ENCODE measurements at regions not wholly inside any gene's neighbourhood (a gene's known extent, or its start where the extent isn't known, plus 50 kb on each side); places are given as distances from the start of the nearest gene placed in this dataset.
A peak's percentile ranks its signal among the peaks of the same experiment; 100 is the strongest.

DNA sequence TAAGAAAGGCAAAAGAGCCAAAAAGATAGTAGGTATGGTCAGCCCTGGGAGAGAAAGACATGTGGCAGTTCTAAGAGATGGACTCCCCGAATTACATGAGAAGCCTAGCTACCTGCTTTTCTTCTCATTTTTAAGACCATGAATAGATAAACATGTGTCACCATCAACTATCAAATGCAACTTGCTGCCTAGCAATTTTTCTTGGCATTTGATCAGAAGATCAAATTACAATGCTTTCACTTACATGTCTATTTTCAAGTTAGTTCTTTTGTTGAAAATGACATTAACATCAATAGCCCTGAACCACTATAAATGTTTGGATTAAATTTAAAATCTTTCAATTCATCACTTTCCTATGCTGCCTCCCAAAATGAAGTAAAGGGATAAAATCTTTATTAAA lies 212.3 kb downstream of the HHIPL2 start:
- no peak for DNase-seq
- H3K4me3 ChIP-seq: no peak overlapping the region
- no peaks in the 10 kb centered on the region for H3K9me3 ChIP-seq
- H3K36me3 ChIP-seq: no peaks in the 10 kb centered on the region
- H3K27me3 ChIP-seq: peaks cover 3% of the 10 kb centered on the region

GRCh38 chr1:222334026-222334680 lies 213.8 kb downstream of the HHIPL2 start:
- Histone ChIP-seq H3K4me3 (no peak overlapping the region), H3K36me3 (no peaks in the 10 kb centered on the region), H3K9me3 (no peaks in the 10 kb centered on the region), H3K27me3 (peaks cover 5% of the 10 kb centered on the region)
- no peak for DNase-seq

DNA sequence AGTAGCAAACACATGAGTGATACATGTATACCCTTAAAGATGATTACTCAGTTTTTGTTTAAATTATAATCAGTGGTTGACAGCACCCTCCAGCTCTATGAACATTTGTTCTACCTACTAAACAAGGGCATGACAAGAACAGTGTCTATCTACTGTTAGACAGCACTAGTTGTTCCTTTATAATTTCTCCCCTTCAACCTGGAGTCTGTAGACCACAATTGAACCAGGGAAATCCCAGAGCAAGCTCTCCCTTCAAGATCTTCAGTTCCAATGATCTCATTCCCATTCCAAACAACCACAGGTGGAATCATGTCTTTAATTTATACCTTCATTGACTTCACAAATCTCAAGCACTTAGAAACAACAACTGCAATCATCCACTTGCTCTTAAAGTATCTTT lies 216.1 kb downstream of the HHIPL2 start:
- H3K27me3 ChIP-seq: peaks cover 5% of the 10 kb centered on the region
- no peak overlapping the region for H3K4me3 ChIP-seq
- no peaks in the 10 kb centered on the region for H3K36me3 ChIP-seq
- H3K9me3 ChIP-seq: no peaks in the 10 kb centered on the region
- no peak for DNase-seq

DNA sequence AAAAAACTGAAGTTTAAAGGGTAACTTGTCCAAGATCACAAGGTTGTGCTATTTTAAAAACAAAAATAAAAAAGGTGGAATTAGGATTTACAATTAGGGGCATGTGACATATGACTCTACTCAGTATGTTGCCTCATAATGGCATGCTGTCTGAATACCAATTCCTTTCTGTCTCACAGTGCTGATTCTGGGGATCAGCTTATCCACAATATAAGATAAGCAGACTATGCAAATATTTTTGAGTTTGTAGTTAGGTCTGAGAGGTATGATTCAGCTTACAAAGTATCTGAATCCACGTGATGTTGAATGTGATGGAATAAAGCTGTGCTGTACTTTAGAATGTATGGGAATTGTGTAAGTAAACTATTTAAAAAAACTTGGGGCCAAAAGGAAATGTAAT lies 216.6 kb downstream of the HHIPL2 start:
- Histone ChIP-seq H3K27me3 (peaks cover 5% of the 10 kb centered on the region), H3K9me3 (no peaks in the 10 kb centered on the region), H3K4me3 (no peak overlapping the region), H3K36me3 (no peaks in the 10 kb centered on the region)
- no peak for DNase-seq

GRCh38 chr1:222329493-222330045 lies 218.3 kb downstream of the HHIPL2 start:
- Histone ChIP-seq H3K9me3 (no peaks in the 10 kb centered on the region), H3K27me3 (peaks cover 5% of the 10 kb centered on the region), H3K4me3 (no peak overlapping the region), H3K36me3 (no peaks in the 10 kb centered on the region)
- no peak for DNase-seq

DNA sequence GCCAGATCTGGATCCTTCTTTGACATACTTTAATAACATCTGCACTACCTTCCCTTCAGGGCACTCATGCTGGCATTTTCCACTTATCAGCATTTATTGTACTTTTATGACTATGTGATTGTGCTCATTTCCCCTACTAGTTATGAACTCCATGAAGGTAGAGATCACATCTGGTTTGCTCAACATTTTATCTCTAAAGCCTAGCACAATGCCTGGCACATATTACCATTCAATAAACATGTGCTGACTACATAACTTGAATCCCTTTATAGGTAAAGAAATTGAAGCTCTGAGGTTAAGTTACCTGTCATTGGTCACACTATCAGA lies 221.2 kb downstream of the HHIPL2 start:
- no peak for DNase-seq
- peaks cover 5% of the 10 kb centered on the region; the same call in 1 of the 2 replicates for H3K27me3 ChIP-seq

DNA sequence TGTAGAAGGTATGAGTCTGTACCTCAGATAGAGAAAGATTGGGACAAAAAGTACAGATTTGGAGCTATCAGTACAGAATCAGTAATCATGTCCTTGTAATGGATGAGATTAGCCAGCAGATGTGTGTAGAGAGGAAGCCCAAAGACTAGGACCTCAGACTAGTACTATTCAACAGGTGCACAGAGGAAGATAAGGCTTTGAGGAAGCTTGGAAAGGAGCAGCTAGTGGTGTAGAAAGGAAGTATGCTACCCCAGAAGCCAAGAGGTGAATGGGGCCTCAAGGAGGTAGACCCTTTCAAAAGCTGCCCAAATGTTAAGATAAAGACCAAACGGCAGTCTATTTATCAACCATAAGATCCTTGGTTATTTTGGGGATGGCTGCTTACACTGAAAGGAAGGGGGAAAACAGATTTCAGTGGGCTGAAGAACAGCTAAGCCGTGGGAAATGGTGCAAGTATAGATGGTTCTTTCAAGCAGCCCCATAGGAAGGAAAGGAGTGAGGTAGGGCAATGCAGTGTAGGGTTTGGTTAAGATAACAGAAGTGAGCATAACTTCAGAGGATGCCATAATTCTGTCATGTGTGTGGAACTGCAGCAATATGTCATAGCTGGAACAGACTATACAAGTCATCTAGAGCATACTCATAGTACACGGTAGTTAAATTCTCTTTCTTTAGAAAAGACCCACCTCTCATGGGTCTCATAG lies 221.7 kb downstream of the HHIPL2 start:
- no peak overlapping the region for H3K4me3 ChIP-seq
- peaks cover 5% of the 10 kb centered on the region; the same call in 1 of the 2 replicates for H3K27me3 ChIP-seq
- H3K9me3 ChIP-seq: no peaks in the 10 kb centered on the region
- no peak for DNase-seq
- H3K36me3 ChIP-seq: no peaks in the 10 kb centered on the region

More for the DNA sequence above, 221.2 kb downstream of the HHIPL2 start:
- Histone ChIP-seq H3K36me3 (no peaks in the 10 kb centered on the region), H3K4me3 (no peak overlapping the region), H3K9me3 (no peaks in the 10 kb centered on the region)

- no peak for DNase-seq
- Histone ChIP-seq H3K9me3 (no peaks in the 10 kb centered on the region), H3K4me3 (no peak overlapping the region), H3K36me3 (no peaks in the 10 kb centered on the region), H3K27me3 (peaks cover under 1% of the 10 kb centered on the region; the same call in 1 of the 2 replicates)
Measured at GRCh38 chr1:222325506-222325905, 222.4 kb downstream of the HHIPL2 start.

GRCh38 chr1:222314839-222315238 lies 233.1 kb downstream of the HHIPL2 start:
- Histone ChIP-seq H3K27me3 (no peaks in the 10 kb centered on the region; the same call in 1 of the 2 replicates), H3K4me3 (no peak overlapping the region), H3K36me3 (no peaks in the 10 kb centered on the region), H3K9me3 (no peaks in the 10 kb centered on the region)
- DNase-seq: no peak

DNA sequence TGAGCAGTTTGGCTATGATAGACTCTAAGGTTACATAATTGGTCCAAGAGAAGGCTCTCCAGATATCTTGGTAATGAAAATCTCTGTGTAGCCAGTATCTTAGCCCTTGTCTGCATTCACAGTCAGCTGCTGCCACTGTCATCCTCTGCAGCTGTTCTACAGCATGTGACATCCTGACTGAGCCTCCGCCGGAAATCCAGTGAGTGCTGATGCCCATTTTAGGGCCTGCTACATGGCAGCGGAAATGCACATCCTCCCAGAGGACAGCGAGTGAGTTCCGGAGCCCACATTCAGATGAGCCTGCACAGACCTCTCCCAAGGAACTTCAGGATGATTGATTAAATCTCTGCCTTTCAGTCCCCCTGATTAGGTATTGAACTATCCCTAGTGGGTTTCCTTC lies 237.1 kb downstream of the HHIPL2 start:
- Histone ChIP-seq H3K36me3 (no peaks in the 10 kb centered on the region), H3K9me3 (no peaks in the 10 kb centered on the region), H3K27me3 (0 out of 2 replicates have a peak, but pooled peaks cover 2% of the 10 kb centered on the region), H3K4me3 (no peak overlapping the region)
- no peak for DNase-seq

DNA sequence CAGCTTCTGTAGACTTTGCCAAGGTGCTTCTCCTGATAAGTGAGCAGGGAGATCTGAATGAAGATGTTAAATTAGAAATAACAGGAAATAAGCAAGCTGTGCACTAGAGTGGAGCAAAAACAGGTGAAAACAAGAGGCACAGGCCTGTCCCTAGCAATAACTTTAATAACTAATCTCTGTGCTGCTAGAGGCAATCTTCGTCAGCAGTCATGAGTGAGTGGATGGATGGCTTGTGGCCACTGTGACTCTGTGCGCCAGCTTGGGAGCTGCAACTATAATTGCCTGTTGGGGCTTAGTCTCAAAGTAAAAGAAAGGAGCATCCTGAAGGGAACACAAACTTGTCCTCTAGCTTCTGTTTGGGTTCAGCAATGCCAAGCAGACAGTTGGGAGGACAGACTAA lies 240.3 kb downstream of the HHIPL2 start:
- no peak overlapping the region for H3K4me3 ChIP-seq
- no peaks in the 10 kb centered on the region for H3K36me3 ChIP-seq
- DNase-seq: no peak
- H3K9me3 ChIP-seq: no peaks in the 10 kb centered on the region
- H3K27me3 ChIP-seq: peaks cover 8% of the 10 kb centered on the region

DNA sequence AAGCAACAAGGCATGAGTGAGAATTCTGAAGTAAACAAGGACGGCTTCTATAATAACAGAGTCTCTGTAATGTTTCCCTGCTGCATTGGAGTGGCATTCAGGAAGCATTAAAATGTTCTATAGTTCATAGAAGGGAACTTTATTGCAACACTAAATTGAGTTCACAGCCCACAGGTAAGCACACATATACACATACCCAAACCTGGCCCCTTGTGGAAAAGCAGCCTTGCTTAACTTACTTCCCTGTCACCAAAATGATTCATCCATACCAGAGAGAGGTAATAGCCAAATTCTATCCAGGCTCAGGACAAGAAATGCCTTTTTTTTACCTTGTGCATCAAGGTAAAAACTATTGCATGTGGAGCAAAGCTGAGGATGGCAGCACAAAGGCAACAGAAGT lies 241.4 kb downstream of the HHIPL2 start:
- no peak for DNase-seq
- H3K27me3 ChIP-seq: peaks cover 8% of the 10 kb centered on the region

GRCh38 chr1:222306011-222306410 lies 241.9 kb downstream of the HHIPL2 start:
- Histone ChIP-seq H3K27me3 (peaks cover 8% of the 10 kb centered on the region), H3K9me3 (no peaks in the 10 kb centered on the region), H3K4me3 (no peak overlapping the region), H3K36me3 (no peaks in the 10 kb centered on the region)
- DNase-seq: no peak

More for the DNA sequence above, 241.4 kb downstream of the HHIPL2 start:
- Histone ChIP-seq H3K9me3 (no peaks in the 10 kb centered on the region), H3K36me3 (no peaks in the 10 kb centered on the region), H3K4me3 (no peak overlapping the region)

DNA sequence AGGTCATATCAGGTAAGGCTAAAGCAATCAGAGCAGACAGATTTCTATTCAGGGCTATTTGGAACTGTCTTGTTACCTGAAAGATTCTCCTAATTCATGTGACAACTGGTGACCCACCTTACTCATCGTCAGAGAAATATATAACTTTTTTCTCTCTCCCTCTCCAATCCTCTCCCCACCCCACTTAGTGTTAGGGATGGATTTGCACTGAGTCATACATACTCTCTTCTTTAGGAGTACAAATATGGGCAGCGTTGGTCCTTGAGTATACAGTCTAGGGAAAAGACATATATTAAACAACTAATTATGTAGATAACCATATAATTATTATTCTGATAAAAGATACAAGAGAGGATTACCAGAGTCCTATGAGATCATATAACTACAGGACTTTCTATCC lies 246.3 kb downstream of the HHIPL2 start:
- DNase-seq: no peak

DNA sequence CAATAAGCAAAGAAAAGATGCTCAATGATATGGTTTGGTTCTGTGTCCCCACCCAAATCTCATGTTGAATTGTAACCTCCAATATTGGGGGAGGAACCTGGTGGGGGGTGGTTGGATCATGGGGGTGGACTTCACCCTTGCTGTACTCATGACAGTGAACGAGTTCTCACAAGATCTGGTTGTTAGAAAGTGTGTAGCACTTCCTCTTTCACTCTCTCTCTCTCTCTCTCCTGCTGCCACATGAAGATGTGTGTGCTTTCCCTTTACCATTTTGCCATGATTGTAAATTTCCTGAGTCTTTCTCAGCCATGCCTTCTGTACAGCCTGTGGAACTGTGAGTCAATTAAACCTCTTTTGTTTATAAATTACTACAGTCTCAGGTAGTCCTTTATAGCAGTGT lies 248.4 kb downstream of the HHIPL2 start:
- H3K36me3 ChIP-seq: no peaks in the 10 kb centered on the region
- H3K27me3 ChIP-seq: peaks cover 6% of the 10 kb centered on the region
- no peak for DNase-seq
- H3K4me3 ChIP-seq: no peak overlapping the region
- H3K9me3 ChIP-seq: no peaks in the 10 kb centered on the region; the same call in 1 of the 2 replicates

More for the DNA sequence above, 246.3 kb downstream of the HHIPL2 start:
- H3K36me3 ChIP-seq: no peaks in the 10 kb centered on the region
- no peaks in the 10 kb centered on the region; the same call in 1 of the 2 replicates for H3K9me3 ChIP-seq
- peaks cover 6% of the 10 kb centered on the region for H3K27me3 ChIP-seq
- H3K4me3 ChIP-seq: no peak overlapping the region

- no peak for DNase-seq
Measured at GRCh38 chr1:222290866-222291265, 257.0 kb downstream of the HHIPL2 start.

DNA sequence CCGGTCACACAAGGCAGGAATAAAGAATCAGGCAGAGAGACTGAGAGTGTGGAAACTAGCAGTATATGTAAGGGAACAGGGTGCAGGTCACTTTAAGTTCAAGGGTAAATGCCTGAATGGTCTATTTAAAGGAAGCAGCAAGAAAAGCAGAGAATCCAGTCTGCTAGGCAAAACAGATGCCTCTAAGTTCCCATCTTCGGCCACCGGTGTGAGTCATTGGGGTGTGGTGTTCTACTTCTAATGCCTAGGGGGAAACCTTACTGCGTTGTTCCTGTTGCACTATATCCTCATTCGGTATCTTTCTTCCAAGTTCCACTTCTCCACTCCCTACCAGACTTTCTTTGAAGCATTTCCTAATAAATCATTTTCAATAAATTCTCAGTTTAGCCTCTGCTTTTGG lies 259.9 kb downstream of the HHIPL2 start:
- Histone ChIP-seq H3K9me3 (no peaks in the 10 kb centered on the region), H3K27me3 (peaks cover 4% of the 10 kb centered on the region; the same call in 1 of the 2 replicates), H3K36me3 (no peaks in the 10 kb centered on the region), H3K4me3 (no peak overlapping the region)
- peak; percentile 25 for DNase-seq

More at GRCh38 chr1:222290866-222291265, 257.0 kb downstream of the HHIPL2 start:
- Histone ChIP-seq H3K9me3 (no peaks in the 10 kb centered on the region), H3K36me3 (no peaks in the 10 kb centered on the region), H3K27me3 (peaks cover 4% of the 10 kb centered on the region; the same call in 1 of the 2 replicates), H3K4me3 (no peak overlapping the region)

GRCh38 chr1:222286011-222286410 lies 261.9 kb downstream of the HHIPL2 start:
- Histone ChIP-seq H3K27me3 (no peaks in the 10 kb centered on the region), H3K9me3 (no peaks in the 10 kb centered on the region), H3K36me3 (no peaks in the 10 kb centered on the region), H3K4me3 (no peak overlapping the region)
- no peak for DNase-seq
